OCI-LY7 (cell line): ENCODE measurements at regions not wholly inside any gene's neighbourhood (a gene's known extent, or its start where the extent isn't known, plus 50 kb on each side); places are given as distances from the start of the nearest gene placed in this dataset.

Source experiments
- BruUV-seq: library from RNA; stranded (reverse); fragments of 400-500 nt; replicated peaks from 2 replicates; lab custom pipeline; 2021; lab: Mats Ljungman, UMichigan
- CTCF ChIA-PET: fragments of 300-600 bp; sonication (Branson Sonifier 250); formaldehyde crosslinking; loops from one replicate; lab custom pipeline; 2022; ENCODE audit warnings: antibody characterized with exemption; ENCODE audit not compliant: unreplicated experiment; lab: Charles Lee
- POLR2A ChIA-PET: fragments of 300-600 bp; sonication (Branson Sonifier 250); formaldehyde crosslinking; loops from one replicate; lab custom pipeline; 2022; ENCODE audit warnings: antibody characterized with exemption; lab: Charles Lee
- DNase-seq: peaks from one replicate; pipeline ENCODE4 v3.0.0-alpha.2; 2015; ENCODE audit warnings: low spot score
- H2AFZ ChIP-seq: fragments of 200-600 bp; sonication (generic), shearing (Covaris generic); 2 replicates; pipeline ENCODE4 v1.6.1; 2014; ENCODE audit warnings: mild to moderate bottlenecking, antibody characterized with exemption, low read length, moderate library complexity
- H3K27ac ChIP-seq: fragments of 200-600 bp; sonication (generic); 2 replicates; pipeline ENCODE4 v1.5.1; 2014; ENCODE audit warnings: mixed run types, low read depth, mild to moderate bottlenecking, moderate library complexity, low read length, inconsistent platforms; ENCODE audit not compliant: poor library complexity, severe bottlenecking
- H3K36me3 ChIP-seq: fragments of 200-600 bp; sonication (generic); 2 replicates; pipeline ENCODE4 v1.6.1; 2014; ENCODE audit warnings: mild to moderate bottlenecking, antibody characterized with exemption, low read length, moderate library complexity, mixed read lengths; ENCODE audit not compliant: insufficient read depth
- H3K4me1 ChIP-seq: fragments of 200-600 bp; sonication (generic); 2 replicates; pipeline ENCODE4 v1.5.1; 2014; ENCODE audit warnings: mild to moderate bottlenecking, low read length; ENCODE audit not compliant: insufficient read depth, poor library complexity, severe bottlenecking
- H3K4me2 ChIP-seq: fragments of 200-600 bp; sonication (generic); 2 replicates; pipeline ENCODE4 v1.6.1; 2014; ENCODE audit warnings: mild to moderate bottlenecking, low read length
- H3K4me3 ChIP-seq: fragments of 200-600 bp; sonication (generic); 2 replicates; pipeline ENCODE4 v1.5.1; 2014; ENCODE audit warnings: mild to moderate bottlenecking, low read depth, low read length; ENCODE audit not compliant: poor library complexity, severe bottlenecking
- H3K79me2 ChIP-seq: fragments of 200-600 bp; sonication (generic); 2 replicates; pipeline ENCODE4 v1.6.1; 2016; ENCODE audit warnings: low read depth, mild to moderate bottlenecking, low read length, moderate library complexity, mixed read lengths; ENCODE audit not compliant: insufficient read depth
- H3K9me2 ChIP-seq: fragments of 200-600 bp; sonication (generic); 2 replicates; pipeline ENCODE4 v1.6.1; 2016; ENCODE audit warnings: mild to moderate bottlenecking, low read length, mixed read lengths; ENCODE audit not compliant: insufficient read depth
- H3K9me3 ChIP-seq: fragments of 200-600 bp; sonication (generic); 2 replicates; pipeline ENCODE4 v1.6.1; 2014; ENCODE audit warnings: mild to moderate bottlenecking, mixed run types, low read length, mixed read lengths
- H4K20me1 ChIP-seq: fragments of 200-600 bp; sonication (generic); 2 replicates; pipeline ENCODE4 v1.6.1; 2014; ENCODE audit warnings: mild to moderate bottlenecking, antibody characterized with exemption, low read length, moderate library complexity, mixed read lengths; ENCODE audit not compliant: insufficient read depth
- CTCF ChIP-seq: fragments of 200-600 bp; sonication (generic); conservative IDR thresholded peaks from 2 replicates; pipeline ENCODE4 v1.5.1; 2014; ENCODE audit warnings: mild to moderate bottlenecking, antibody characterized with exemption, low read length, moderate library complexity, mixed read lengths
- EZH2phosphoT487 ChIP-seq: fragments of 200-600 bp; sonication (generic); IDR thresholded peaks from 2 replicates; pipeline ENCODE4 v1.6.1; 2018; ENCODE audit warnings: low read depth, borderline replicate concordance, mild to moderate bottlenecking, mixed run types, antibody characterized with exemption, low read length, moderate library complexity, mixed read lengths
- intact Hi-C: fragments of 100-400 bp; cut with micrococcal nuclease; formaldehyde crosslinking; loops from one replicate; pipeline ENCODE4 v1.10.0; 2022; ENCODE audit not compliant: unreplicated experiment

DNA sequence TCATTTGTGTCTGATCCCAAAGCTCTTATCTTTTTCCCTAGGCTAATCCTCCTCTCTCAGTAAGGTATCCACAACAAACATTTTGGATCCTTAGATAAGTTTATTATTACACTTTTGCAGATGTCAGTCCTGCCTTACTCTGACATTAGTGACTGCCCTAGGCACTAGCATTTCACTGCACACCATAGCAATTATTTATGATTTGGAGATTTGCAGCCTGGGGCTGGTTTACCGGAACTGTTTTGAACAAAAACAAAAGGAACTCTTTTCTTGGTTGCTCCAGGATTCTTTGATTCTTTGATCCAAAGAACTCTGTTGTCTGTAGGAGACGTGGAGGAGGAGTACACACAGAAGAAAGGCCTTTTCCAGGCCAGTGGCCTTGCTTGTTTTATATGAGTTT is 80.4 kb downstream of the EDNRB start:
- no peaks in the 10 kb centered on the region for H3K79me2 ChIP-seq
- intact Hi-C loops, result no loop called here
- no peak overlapping the region for H3K4me3 ChIP-seq
- TF ChIP-seq CTCF (no peak), EZH2phosphoT487 (no peak)
- no peaks in the 10 kb centered on the region for H3K9me2 ChIP-seq
- no peaks in the 10 kb centered on the region for H3K4me1 ChIP-seq
- H3K4me2 ChIP-seq, result no peak overlapping the region
- no peaks in the 10 kb centered on the region for H3K36me3 ChIP-seq
- no peak for DNase-seq
- no peaks in the 10 kb centered on the region for H3K9me3 ChIP-seq
- ChIA-PET POLR2A (no interaction called here), CTCF (no interaction called here)
- no peak overlapping the region for H2AFZ ChIP-seq
- no TSS peak for BruUV-seq
- H4K20me1 ChIP-seq, result no peaks in the 10 kb centered on the region
- H3K27ac ChIP-seq, result no peak overlapping the region

DNA sequence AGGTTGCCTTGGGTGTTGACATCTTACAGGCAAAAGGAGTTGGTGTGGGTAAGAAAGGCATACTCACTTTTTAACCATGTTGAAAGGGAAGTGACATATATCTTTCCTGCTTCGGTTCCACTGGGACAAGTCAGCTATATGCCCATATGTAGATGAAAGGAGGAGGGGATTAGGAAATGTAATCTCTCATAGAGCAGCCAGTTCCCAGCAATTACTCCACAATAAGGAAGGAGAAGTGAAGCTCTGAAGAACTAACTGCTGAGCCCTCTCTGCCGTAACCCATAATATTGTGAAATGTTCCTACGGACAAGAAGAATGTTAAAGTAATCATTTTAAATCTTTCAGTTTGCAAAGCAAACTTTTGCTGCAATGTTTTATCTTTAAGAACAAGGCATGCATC is 82.2 kb downstream of the EDNRB start:
- no peaks in the 10 kb centered on the region for H3K9me3 ChIP-seq
- no peaks in the 10 kb centered on the region for H3K36me3 ChIP-seq
- no peak overlapping the region for H3K27ac ChIP-seq
- no peaks in the 10 kb centered on the region for H4K20me1 ChIP-seq
- intact Hi-C loops, result no loop called here
- ChIA-PET CTCF (no interaction called here), POLR2A (interaction anchor here (0.6 to 0.8 kb wide), 2 partner anchors 214 to 1841 kb away, joined by 3 read pairs; no protein-coding TSS in a partner anchor)
- no peaks in the 10 kb centered on the region for H3K4me1 ChIP-seq
- no peaks in the 10 kb centered on the region for H3K9me2 ChIP-seq
- H2AFZ ChIP-seq, result no peak overlapping the region
- no TSS peak for BruUV-seq
- no peak overlapping the region for H3K4me3 ChIP-seq
- TF ChIP-seq CTCF (no peak), EZH2phosphoT487 (no peak)
- H3K4me2 ChIP-seq, result no peak overlapping the region
- DNase-seq, result no peak
- no peaks in the 10 kb centered on the region for H3K79me2 ChIP-seq

DNA sequence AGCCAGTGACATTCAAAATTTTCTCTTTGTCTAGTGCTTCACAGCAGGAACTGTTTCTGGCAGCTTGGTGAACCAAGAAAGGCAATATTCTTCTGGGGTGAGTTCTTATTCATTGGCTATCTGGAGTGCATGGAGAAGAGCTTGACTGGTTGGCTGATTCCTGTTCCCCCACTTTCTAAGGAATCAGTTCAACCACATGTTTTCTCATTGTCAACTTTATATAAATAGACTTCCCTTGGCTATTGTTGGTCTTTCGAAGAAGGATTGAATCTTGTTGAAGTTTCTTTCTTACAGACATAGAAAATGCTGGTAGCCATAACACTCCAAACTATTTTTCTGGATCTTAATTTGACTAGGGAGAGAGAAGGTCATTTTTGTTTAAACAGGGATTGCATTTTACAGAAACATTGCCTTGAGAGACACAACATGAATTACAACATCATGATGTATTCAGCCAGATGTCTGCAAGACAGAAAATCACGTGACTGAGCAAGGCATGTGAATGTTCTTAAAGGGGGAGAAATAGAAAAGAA is 85.2 kb downstream of the EDNRB start:
- BruUV-seq, result no TSS peak
- Histone ChIP-seq H3K4me3 (no peak overlapping the region), H3K27ac (no peak overlapping the region), H3K36me3 (no peaks in the 10 kb centered on the region), H3K79me2 (no peaks in the 10 kb centered on the region), H3K4me2 (no peak overlapping the region), H3K4me1 (no peaks in the 10 kb centered on the region), H3K9me3 (no peaks in the 10 kb centered on the region), H2AFZ (no peak overlapping the region), H3K9me2 (no peaks in the 10 kb centered on the region), H4K20me1 (no peaks in the 10 kb centered on the region)
- CTCF ChIA-PET, result no interaction called here
- intact Hi-C loops, result no loop called here
- TF ChIP-seq CTCF (no peak), EZH2phosphoT487 (no peak)
- no peak for DNase-seq
- POLR2A ChIA-PET, result interaction anchor here (1.0 kb wide), 1 partner anchor 17 kb away, joined by 6 read pairs; no protein-coding TSS in a partner anchor
